HG03520 (cell line): ENCODE measurements at regions not wholly inside any gene's neighbourhood (a gene's known extent, or its start where the extent isn't known, plus 50 kb on each side); places are given as distances from the start of the nearest gene placed in this dataset.

Experiments used
- ATAC-seq: cut with Tn5 transposase; IDR thresholded peaks from one replicate; pipeline ENCODE4 v1.9.1; 2021; ENCODE audit warnings: mild to moderate bottlenecking, moderate library complexity; ENCODE audit not compliant: unreplicated experiment

DNA sequence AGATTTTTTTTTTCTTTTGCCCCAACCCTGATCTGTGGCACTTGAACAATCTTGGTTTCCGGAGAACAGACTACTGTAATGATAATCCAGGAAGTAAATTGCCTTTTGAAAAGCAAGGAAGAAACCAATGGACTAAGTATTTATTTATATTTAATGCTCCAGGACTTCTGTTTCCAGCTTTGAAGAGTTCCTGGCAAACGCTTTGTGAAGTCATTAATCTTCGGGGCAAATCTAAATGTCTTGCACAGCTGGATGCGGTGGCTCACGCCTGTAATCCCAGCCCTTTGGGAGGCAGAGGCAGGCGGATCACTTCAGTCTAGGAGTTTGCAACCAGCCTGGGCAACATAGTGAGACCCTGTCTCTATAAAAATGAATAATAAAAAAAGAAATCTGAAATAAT, 135.1 kb upstream of the GATA6 start:
- ATAC-seq = no peak

DNA sequence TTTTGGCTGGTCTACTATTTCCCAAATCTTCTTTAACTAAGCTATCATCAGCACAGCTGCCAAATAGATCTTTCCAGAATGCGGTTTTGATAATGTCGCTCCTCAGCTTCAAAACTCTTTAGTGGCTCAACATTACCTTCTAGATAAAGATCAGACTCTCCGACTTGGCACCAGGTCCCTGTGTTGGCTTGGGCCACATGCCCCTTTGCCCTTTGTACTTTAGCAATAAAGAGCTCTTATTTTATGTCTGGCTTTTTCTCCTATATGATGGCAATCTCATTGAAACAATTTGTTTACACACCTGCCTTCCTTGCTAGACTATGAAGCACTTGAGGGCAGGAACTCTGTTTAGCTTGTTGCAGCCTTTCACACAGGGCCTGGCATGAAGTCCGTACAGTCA, 128.9 kb upstream of the GATA6 start:
- ATAC-seq = no peak

DNA sequence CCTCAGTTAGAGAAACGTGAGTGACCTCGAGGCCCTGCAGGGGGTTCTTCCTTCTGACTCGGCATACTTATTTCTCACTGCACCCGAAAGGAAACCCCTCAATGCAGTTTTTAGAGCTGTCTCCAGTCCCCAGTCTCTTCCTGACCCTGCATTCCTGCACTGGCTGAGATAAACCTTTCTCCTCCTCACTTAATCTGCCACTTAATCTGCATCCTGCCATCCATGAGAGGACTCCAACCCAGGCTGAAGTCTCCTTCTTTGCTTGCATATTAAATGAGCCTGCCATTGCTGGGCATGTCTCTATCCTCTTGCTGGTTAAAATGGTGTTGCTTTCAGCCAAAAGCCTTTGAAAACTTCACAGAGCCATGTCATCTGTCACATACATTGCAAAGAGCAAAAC, 125.6 kb upstream of the GATA6 start:
- ATAC-seq = no peak

DNA sequence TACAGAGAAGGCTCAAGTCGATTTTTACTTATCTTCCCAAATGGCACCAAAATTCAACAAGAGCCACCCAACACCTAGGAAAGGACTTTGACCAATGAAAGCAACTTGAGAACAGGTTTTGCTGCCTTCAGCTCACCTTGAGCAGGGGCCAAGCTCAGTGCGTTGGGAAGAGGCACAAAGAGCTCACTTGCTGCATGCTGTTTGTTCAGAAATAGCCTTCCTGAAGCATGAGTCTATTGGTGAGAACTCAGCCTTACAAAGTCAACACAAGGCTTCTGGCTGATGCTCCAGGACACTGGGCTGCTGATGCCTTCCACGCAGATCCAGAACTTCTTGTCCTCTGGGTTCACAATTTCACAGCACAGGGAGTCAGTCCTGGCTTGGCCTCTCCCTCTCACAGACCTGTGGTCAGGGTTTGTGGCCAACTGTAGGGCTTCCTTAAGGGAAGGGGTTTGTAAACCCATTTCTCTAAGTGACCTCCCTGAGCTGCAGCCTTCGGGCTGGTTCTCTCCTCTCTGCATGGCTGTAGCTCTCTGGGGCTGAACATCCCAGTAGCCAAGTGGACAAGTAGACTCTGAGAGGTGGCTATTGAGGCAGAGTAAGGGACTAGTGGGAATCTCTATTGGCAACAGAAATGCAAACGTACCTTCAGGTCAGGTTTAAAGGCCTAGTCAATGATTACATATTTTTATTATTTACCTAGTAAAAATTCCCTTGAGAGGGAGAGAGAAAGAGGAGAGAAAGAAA, 124.7 kb upstream of the GATA6 start:
- ATAC-seq = no peak

DNA sequence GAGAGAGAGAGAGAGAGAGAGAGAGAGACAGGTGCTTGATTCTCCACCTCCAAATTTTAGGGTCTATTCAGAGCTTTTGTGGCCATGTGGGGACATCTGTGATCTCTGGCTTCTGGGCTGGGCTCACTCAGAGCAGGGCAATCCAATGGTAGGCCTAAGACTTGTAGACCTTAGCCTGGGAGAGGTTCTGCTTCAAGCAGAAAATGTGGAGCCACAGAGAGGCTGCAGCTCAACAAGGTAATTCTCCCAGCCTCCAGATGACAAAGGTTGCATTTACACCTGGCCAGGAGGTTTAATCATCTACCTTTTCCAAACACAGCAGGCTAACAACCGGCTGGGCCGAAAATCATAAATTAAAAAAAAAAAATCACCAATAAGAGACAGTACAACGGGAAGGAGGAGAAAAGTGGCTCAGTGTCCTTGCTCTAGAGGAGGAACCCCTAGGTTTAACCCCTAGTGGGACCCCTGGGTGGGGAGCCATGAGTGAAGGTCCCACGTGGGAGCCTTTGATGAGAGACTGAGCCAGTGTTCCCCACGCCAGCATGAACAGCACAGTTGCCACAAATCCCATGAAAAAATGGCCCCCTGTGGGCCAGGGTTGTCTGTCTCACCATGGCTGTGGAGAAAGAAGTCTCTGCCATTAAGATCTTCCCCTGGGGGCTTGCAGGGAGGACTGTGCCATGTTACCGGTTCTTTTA, 124.0 kb upstream of the GATA6 start:
- no peak for ATAC-seq

GRCh38 chr18:22046473-22046872, 122.9 kb upstream of the GATA6 start:
- ATAC-seq = no peak

DNA sequence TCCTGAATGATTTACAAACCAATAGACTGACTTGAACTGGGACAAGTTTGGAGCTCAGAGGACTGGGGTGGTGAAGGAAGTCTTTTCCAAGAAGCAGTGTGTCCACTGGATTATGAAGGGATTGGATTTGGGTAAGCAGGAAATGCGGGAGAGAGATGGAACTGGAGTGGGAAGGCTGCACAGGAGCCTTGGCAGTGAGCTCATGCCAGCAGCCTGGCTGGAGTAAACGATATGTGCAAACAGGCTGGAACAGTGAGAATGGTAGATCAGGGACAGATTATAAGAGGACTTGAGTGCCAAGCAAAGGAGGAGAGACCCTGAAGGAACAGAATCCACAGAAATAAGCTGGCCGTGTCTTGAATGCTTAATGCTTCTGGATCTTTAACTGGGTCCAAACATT, 121.9 kb upstream of the GATA6 start:
- ATAC-seq = no peak

DNA sequence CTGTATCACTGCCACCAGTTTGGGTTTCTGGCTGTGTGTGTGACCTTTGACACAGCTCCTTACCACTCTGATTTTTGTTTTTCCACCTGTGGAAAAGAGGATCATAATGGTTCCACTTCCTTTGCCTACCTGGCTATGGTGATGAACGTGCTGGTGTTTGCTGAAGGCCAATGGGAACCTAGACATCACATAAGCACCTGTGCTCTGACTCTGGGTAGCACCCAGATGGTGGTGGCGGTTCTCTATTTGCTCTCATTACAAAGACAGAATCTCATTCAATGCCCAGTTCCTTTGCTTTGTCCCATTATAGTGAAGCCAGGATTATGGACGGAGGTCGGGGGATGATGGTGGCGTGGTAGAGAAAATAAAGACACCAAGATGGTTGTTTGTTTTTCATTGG, 121.2 kb upstream of the GATA6 start:
- no peak for ATAC-seq

- no peak for ATAC-seq
These were observed 120.3 kb upstream of the GATA6 start for GRCh38 chr18:22048932-22049615.

DNA sequence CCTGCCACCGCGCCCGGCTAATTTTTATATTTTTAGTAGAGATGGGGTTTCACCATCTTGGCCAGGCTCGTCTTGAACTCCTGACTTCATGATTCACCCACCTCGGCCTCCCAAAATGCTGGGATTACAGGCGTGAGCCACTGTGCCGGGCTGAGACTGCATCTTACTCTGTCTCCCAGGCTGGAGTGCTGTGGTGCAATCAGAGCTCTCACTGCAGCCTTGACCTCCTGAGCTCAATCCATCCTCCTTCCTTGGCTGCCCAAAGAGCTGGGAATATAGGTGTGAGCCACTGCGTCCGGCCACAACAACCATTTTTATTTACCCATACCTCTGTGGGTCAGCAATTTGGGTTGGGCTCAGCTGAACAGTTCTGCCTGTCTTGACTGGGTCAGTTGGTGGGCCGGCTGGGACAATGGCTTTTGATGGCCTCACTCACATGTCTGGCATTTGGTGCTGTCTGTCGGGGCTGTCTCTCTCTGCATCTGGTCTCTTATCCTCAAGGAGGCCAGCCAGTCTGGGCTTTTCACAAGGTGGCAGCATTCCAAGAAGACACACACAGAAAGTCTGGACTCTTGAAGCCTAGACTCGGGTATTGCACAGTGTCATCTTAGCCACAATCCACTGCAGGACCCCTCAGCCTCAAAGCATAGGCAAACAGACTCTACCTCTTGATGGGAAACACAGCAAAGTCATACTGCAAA, 116.8 kb upstream of the GATA6 start:
- ATAC-seq = no peak

DNA sequence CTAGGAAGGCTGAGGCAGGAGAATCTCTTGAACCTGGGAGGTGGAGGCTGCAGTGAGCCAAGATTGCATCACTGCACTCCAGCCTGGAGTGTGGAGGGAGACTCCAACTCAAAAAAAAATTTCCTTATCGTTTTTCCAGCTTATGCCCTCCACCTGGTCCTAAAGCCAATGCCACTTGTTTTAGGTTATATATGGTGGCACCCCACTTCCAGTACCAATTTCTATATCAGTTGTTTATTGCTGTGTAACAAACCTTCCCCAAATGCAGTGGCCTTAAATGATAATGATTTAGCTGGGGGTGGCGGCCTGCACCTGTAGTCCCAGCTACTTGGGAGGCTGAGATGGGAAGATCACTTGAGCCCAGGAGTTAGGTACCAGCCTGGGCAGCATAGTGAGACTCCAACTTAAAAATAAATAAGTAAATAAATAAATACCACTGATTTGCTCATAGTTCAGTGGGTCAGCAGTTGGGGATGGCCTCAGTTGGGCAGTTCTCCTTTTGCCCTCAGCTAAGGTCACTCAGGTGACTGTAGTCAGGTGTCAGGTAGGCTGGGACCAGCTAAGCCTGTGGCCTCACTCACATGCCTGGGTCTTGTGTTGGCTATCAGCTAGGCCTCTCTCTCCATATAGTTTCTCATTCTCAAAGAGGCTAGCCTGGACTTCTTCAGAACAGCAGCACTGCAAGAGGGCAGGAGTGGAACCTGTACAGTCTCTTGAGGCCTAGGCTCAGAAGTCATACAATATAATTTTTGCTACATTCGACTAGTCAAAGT, 113.7 kb upstream of the GATA6 start:
- ATAC-seq = no peak

DNA sequence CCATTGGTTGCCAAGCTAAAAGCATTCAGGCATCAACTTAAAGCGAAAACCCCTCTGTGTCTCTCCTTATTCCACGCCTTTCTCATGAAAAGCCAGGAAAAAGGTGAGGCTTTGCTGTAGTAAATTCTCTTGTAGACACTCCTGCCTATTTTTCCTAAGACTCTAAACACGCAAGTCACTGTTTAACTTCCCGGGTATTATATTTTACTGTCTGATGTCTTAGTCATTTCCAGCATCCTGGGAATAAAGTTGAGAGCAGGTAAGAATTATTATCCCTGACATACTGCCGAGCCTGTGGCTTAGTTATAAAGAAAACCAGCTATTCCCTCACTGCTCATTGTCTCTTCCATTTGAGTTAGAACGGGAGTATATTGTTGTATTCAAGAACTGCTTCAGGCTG, 112.4 kb upstream of the GATA6 start:
- no peak for ATAC-seq

GRCh38 chr18:22057908-22058527, 111.4 kb upstream of the GATA6 start:
- no peak for ATAC-seq

DNA sequence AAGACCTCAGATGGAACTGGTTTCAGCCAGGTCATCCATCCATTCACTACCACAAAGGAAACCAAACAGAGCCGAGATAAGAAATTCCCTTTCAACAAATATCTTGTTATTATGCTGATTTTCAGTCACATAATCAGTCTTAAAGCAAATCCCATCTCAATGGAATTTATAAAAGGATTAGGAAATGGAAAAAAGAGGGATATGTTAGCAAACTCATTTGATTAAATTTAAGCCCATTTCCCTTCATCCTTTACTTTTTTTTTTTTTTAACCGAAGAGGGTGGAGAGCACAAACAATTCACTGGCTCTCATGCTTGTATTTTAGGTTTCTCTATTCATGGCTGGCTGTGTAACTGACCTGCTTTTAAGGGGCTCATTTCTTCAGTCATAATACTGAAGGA, 109.0 kb upstream of the GATA6 start:
- no peak for ATAC-seq

GRCh38 chr18:22063102-22063501, 106.3 kb upstream of the GATA6 start:
- ATAC-seq = no peak

GRCh38 chr18:22063672-22064071, 105.7 kb upstream of the GATA6 start:
- no peak for ATAC-seq

- ATAC-seq = no peak
These were observed 104.8 kb upstream of the GATA6 start for GRCh38 chr18:22064581-22064980.

- no peak for ATAC-seq
These were observed 104.1 kb upstream of the GATA6 start for GRCh38 chr18:22065311-22065710.

- no peak for ATAC-seq
These were observed 103.3 kb upstream of the GATA6 start for GRCh38 chr18:22066083-22066485.

GRCh38 chr18:22067109-22067508, 102.3 kb upstream of the GATA6 start:
- ATAC-seq = no peak
